ENCODE measurements at regions not wholly inside any gene's neighbourhood (a gene's known extent, or its start where the extent isn't known, plus 50 kb on each side); places are given as distances from the start of the nearest gene placed in this dataset.

DNA sequence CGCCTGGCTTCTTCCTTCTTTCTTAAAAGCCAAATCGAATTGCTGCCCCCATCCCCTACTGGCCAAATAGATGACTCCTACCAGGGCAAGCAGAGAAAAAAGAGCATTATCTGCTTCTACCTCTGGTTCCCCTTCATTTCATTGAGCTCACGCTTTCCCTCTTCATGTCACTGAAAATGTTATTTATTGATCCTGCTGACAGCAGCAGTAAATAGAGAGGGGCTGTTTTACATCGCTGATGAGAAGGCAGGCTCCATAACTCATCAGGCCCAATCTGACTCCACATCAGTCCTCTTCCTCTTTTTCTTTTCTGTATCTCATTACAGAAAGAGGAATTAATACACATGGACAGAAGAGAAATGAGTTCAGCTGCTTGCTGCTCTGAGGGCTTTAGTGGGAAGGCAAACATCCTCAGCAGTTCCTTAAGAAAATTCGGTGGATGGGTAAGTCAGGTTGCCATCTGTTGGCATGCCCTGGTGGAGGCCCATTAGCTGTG, 904.1 kb downstream of the KCNMA1 start:
- no peak for DNase-seq

DNA sequence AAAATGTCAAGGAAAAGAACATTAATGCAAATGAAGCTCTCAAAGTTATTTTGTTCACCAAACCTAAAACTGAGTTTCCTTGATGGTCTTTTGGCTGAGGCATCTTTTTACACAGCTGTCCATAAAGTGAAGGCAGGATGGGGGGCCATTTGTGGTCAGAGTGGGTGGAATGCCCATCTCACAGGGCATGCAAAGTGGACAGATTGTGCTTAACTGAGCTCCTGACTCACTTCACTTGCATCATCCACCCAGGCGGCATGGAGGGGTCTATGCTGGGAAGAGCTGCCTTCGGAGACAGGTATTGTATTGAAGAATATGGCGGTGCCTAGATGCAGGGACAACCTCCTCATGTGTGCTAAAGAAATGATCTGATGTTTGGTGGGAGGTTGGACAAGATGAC, 905.3 kb downstream of the KCNMA1 start:
- DNase-seq = no peak

GRCh38 chr10:76729841-76730487, 907.6 kb downstream of the KCNMA1 start:
- DNase-seq = no peak

DNA sequence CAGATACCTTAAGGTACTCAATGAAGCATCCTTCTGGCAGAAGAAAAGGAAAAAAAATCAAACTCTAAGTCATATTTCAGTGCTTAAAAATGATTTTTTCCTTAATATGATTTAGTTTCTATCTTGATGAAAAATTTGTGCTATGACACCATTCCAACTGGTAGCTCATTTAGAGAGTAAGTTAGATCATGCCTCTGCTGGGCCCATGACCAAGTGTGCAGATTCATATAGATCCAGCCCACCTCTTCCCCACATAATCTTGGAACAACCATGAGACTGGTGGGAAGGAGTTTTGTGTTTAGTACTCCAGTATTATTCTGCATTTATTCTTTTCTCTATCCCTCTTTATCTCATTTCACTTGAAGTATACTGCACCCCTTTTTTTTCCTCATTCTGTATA, 908.3 kb downstream of the KCNMA1 start:
- no peak for DNase-seq

DNA sequence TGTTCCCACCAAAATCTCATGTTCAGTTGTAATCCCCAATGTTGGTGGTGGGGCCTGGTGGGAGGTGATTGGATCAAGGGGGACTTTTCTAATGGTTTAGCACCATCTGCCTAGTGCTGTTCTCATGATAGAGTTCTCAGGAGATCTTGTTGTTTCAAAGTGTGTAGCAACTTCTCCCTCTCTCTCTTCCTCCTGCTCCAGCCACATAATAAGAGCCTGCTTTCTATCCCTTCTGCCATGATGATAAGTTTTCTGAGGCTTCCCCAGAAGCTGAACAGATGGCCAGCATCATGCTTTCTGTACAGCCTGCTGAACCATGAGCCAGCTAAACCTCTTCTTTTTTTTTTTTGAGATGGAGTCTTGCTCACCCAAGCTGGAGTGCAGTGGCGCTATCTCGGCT, 910.6 kb downstream of the KCNMA1 start:
- no peak for DNase-seq

- no peak for DNase-seq
Observed at GRCh38 chr10:76723844-76724243, 913.8 kb downstream of the KCNMA1 start.

- DNase-seq = no peak
Observed at GRCh38 chr10:76721891-76722505, 915.6 kb downstream of the KCNMA1 start.

DNA sequence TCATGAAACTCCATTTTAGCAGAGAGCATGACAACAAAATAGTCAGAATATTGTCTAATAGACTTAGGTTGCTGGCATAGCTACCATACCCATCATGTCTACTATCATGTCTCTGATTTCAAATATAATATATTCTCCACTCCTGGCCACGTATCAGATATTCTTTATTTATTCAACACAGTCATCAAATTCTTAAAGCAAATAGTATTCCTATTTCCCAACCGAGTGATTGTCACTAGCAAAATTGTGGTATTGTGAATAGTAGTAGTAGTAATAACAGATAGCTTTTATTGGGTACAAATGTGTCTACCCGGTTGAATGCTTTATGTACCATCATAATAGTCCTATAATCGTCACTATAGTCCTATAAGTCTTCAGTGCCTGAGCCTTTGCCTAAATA, 918.6 kb downstream of the KCNMA1 start:
- DNase-seq = no peak

GRCh38 chr10:76717141-76717540, 920.5 kb downstream of the KCNMA1 start:
- no peak for DNase-seq

- peak; percentile 17 to 31 for DNase-seq
Observed at GRCh38 chr10:76711222-76711997, 926.2 kb downstream of the KCNMA1 start.

GRCh38 chr10:76700241-76700640, 937.4 kb downstream of the KCNMA1 start:
- DNase-seq = no peak

DNA sequence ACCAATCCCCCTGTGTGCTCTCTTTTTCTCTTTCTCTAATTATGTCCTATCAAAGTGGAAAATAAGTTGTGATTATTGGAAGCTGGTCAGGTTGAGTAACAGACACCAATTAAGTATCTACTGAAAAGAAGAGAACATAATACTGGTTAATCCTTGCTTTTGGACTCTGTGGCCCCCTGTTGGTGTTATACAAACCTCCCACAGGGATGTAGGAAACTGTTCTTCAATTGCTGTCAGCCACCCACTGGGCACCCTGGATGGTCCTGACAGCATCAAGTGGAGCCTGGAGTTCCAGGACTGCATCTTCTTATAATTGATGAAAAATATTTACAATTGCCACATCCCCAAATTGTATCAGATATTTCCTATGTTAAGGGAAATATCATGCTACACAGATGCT, 939.7 kb downstream of the KCNMA1 start:
- DNase-seq = no peak

- no peak for DNase-seq
Observed at GRCh38 chr10:76695069-76695468, 942.5 kb downstream of the KCNMA1 start.

DNA sequence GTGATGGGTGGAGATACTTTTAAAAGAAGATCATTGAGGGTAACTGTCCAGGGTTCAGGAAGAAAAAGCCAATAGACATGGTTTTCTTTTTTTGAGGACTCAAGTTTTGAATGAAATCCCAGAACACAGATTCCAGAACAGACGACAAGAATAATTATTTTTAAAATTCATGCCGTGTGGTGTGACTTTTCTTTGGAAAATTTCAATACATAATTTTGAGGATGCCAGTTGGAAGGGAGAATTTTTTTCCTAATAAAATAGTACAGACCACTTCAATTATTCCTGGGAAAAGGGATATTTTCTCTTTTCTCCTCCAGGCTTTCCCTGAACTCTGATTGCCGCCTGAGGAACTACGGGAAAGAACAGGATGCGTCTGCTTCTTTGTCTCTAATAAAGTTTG, 951.4 kb downstream of the KCNMA1 start:
- no peak for DNase-seq

DNA sequence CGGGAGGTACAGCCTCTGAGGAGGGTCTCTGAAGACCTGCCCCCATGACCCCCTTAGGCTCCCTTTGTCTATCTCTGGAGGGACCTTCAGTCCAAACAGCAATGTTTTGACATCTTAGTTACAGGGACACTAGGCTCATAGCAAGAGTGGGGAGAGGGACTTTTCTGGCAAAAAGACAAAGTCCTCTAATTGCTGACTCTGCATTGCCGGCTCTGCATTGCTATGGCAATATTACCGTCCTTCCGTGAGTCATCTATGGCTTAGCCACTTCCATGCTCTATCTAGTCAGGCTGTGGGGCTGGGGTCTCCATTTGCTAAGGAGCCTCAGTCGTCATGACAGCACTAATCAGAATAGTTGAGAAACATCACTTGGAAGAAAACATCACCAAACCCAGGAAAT, 952.6 kb downstream of the KCNMA1 start:
- DNase-seq = no peak

GRCh38 chr10:76681153-76681552, 956.5 kb downstream of the KCNMA1 start:
- DNase-seq = no peak

GRCh38 chr10:76679030-76679429, 958.6 kb downstream of the KCNMA1 start:
- no peak for DNase-seq

DNA sequence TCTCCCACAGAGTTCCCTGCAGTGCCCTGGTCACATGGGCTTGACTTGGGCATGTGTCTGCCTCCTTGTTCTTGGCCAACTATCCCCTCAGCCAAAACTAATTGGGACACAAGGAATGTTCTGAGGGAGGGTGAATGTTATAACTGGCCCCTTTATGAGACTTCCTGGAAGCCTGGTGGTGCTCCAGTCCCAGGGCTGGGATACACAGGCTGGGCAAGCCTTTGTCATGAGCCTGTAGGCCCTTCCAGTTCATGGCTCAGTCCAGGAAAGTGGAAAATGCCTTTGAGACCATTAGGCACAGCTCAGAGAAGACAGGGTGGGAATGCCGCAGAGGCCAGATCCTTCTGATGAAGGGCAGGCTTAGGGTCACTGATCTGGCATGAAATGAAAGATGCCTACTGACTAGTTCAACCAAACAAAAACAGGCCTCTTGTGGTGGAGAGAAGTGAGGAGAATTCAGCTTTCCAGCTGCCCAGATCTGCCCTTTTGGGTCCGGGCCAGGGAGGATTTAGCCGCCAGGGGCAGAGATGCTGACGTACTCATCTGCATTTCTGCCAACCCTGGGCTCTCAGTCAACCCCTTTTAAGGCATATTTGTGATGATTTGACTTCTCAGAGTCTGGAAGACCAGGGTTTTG, 961.5 kb downstream of the KCNMA1 start:
- no peak for DNase-seq

DNA sequence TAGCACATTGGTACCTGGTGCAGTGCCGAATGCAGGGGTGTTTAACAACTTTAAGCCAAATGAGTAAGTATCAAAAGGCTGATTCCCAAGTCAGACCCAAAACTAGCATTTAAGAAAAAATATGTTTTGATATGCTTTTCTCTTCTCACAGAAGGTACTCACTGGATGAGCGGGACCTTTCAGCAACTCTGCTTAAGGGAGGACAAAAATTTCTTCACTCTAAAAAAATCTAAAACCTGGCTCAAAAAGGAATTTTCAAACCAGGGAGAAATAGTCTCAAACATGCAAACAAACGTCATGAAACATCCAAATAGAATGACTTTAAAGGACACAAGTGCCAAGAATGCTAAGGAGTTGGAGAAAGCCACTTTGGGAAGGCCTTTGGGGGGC, 962.1 kb downstream of the KCNMA1 start:
- no peak for DNase-seq

DNA sequence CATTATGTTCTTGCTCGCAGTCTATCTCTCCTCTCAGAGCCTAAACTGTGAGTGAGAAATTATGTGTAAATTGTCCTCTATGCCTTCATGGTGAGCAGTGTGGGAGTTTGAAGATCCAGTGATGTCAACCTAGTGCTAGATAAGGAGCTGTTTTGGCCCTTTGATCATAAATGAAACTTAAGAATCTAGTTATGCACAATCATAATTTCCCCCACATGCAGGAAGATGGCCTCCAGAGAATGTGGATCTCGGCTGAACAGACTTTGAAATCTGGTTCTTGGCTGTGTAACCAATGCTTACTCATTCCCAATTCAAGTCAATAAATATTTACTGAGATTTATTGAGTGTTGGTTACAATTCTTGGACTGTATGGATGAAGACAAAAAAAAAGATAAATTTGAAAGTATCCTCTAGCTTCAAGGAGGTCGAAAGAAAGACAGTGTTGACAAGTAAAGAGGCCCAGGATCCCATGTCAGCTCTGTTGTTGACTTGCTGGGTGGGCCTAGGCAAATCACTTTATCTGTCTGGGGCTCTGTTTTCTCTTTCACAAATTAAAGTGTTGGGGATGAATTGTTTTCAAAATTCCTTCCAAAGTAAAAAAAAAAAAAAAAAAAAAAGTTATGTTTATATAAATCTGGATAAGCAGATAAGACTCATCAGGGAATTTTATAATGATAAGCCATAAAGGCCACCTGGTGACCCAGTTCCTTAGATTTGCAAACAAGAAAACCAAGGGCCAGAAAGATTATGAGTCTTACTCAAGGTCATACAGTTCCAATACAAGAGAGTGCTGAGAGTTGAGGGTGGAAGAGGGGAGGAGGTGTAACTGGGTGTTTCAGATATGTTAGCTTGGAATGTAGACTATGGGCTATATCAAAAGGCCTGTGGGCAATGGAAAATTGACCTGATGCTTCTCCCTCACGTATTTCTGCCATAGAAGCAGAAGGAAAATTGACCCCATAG, 969.9 kb downstream of the KCNMA1 start:
- DNase-seq = no peak

GRCh38 chr10:76666891-76667290, 970.7 kb downstream of the KCNMA1 start:
- DNase-seq = no peak

DNA sequence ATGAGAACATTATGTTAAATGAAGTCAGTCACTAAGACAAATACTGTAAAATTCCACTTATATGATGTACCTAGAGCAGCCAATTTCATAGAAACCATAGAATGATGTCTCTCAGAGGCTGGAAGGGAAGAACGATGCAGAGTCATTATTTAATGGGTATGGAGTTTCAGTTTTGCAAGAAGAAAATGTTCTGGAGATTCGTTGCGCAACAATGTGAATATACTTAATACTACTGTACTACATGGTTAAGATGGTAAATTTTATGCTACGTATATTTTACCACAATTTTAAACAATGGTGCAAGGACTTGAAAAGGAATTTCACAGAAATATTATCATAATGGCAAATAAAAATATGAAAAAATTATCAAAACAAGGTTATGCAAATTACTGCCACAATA, 972.6 kb downstream of the KCNMA1 start:
- no peak for DNase-seq

Measured in NCI-H187 (cell line).